AG08395 (cell line): ENCODE measurements at regions not wholly inside any gene's neighbourhood (a gene's known extent, or its start where the extent isn't known, plus 50 kb on each side); places are given as distances from the start of the nearest gene placed in this dataset.
"Not testable (repeated sequence)": the region's sequence is repeated elsewhere in the genome, so short reads cannot be mapped to it uniquely, and the experiment has no call there.

Experiments used
- DNase-seq: peaks from one replicate; pipeline ENCODE4 v3.0.0; 2012; ENCODE audit warnings: mixed read lengths, low spot score

- no peak for DNase-seq
Measured at GRCh38 chr1:159641221-159641620, 53.6 kb downstream of the APCS start.

GRCh38 chr1:159646687-159647086, 59.1 kb downstream of the APCS start:
- no peak for DNase-seq

- DNase-seq = no peak
Measured at GRCh38 chr1:159647616-159648015, 60.0 kb downstream of the APCS start.

GRCh38 chr1:159652506-159652905, 61.9 kb downstream of the CRP start:
- DNase-seq = peak; percentile 4

- DNase-seq = peak; percentile 13
Measured at GRCh38 chr1:159653201-159653600, 61.2 kb downstream of the CRP start.

GRCh38 chr1:159657477-159657876, 56.9 kb downstream of the CRP start:
- not testable (repeated sequence) for DNase-seq
